ENCODE measurements at regions not wholly inside any gene's neighbourhood (a gene's known extent, or its start where the extent isn't known, plus 50 kb on each side); places are given as distances from the start of the nearest gene placed in this dataset.

DNA sequence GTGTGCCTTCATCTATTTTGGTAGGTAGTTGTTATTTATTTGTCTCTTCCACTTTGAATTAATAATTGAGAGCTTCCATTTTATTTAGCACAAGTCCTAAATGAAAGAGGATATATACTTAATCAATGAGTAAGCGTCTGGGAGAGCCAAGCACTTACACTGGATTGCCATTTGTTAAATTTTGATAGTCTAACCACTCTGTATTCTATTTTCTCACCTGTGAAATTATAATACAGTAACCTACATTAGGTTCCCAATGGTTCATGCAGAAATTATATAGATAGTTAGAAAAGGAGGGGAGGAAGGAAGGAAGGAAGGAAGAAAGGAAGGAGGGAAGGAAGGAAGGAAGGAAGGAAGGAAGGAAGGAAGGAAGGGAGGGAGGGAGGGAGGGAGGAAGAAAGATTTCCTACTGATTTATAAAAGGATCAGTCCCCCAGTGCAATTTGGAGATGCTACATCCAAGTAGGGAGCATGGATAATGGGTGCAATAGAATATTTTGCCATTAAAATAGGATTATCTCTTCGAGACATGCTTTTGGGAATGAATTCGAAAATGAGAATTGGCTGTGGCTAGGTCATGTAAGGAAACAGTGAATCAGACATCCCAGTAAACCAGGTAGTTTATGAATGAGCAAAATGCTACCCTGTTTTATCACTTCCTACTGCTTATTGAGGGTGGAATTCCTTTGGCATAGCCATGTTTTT lies 239.8 kb downstream of the PCDH7 start:
- TF ChIP-seq CTCF (IDR thresholded peaks at IDR 0.05) (no peak), POLR2A (IDR thresholded peaks at IDR 0.05) (no peak)
